ENCODE measurements at regions not wholly inside any gene's neighbourhood (a gene's known extent, or its start where the extent isn't known, plus 50 kb on each side); places are given as distances from the start of the nearest gene placed in this dataset.
"Not testable (repeated sequence)": the region's sequence is repeated elsewhere in the genome, so short reads cannot be mapped to it uniquely, and the experiment has no call there.

- DNase-seq, result no peak
Observed at GRCh38 chr14:95818581-95818980, 58.1 kb upstream of the TUNAR start.

GRCh38 chr14:95817271-95817670 lies 59.4 kb upstream of the TUNAR start:
- DNase-seq, result no peak

GRCh38 chr14:95816539-95816938 lies 60.1 kb upstream of the TUNAR start:
- no peak for DNase-seq

GRCh38 chr14:95815226-95815690 lies 61.4 kb upstream of the TUNAR start:
- DNase-seq, result no peak

- DNase-seq, result no peak
Observed at GRCh38 chr14:95814363-95815225, 62.0 kb upstream of the TUNAR start.

- DNase-seq, result no peak
Observed at GRCh38 chr14:95811813-95812212, 64.8 kb upstream of the TUNAR start.

GRCh38 chr14:95808371-95808770 lies 68.3 kb upstream of the TUNAR start:
- no peak for DNase-seq

- DNase-seq, result no peak
Observed at GRCh38 chr14:95796788-95797187, 79.8 kb upstream of the TUNAR start.

- DNase-seq, result no peak
Observed at GRCh38 chr14:95787941-95788340, 74.0 kb upstream of the TCL1A start.

- DNase-seq, result no peak
Observed at GRCh38 chr14:95786566-95786965, 72.6 kb upstream of the TCL1A start.

GRCh38 chr14:95784137-95784536 lies 70.2 kb upstream of the TCL1A start:
- peak; percentile 78 for DNase-seq

- DNase-seq, result no peak
Observed at GRCh38 chr14:95776798-95777534, 63.0 kb upstream of the TCL1A start.

- DNase-seq, result peak; percentile 63
Observed at GRCh38 chr14:95774265-95775160, 60.6 kb upstream of the TCL1A start.

- DNase-seq, result peak; percentile 33
Observed at GRCh38 chr14:95770777-95771176, 56.9 kb upstream of the TCL1A start.

GRCh38 chr14:95769976-95770375 lies 56.1 kb upstream of the TCL1A start:
- no peak for DNase-seq

- not testable (repeated sequence) for DNase-seq
Observed at GRCh38 chr14:95769431-95769830, 55.5 kb upstream of the TCL1A start.

- no peak for DNase-seq
Observed at GRCh38 chr14:95765051-95765450, 51.1 kb upstream of the TCL1A start.

GRCh38 chr14:95763875-95764274 lies 50.0 kb upstream of the TCL1A start:
- DNase-seq, result peak; percentile 58
